Endothelial cell of umbilical vein (primary cell): ENCODE measurements at regions not wholly inside any gene's neighbourhood (a gene's known extent, or its start where the extent isn't known, plus 50 kb on each side); places are given as distances from the start of the nearest gene placed in this dataset.

Source experiments
- BruUV-seq: library from RNA; stranded (reverse); fragments of 400-500 nt; replicated peaks from 2 replicates; lab custom pipeline; 2021; lab: Mats Ljungman, UMichigan
- CTCF ChIA-PET: fragments of 300-600, 350-600 bp; sonication (Branson Sonifier 250); formaldehyde crosslinking; loops from one replicate; lab custom pipeline; 2021; ENCODE audit warnings: antibody characterized with exemption, inconsistent platforms; lab: Charles Lee
- POLR2A ChIA-PET: fragments of 300-600, 350-600 bp; sonication (Branson Sonifier 250); formaldehyde crosslinking; loops from one replicate; lab custom pipeline; 2021; ENCODE audit warnings: antibody characterized with exemption, inconsistent platforms; lab: Charles Lee
- DNase-seq: peaks from one replicate; pipeline ENCODE4 v3.0.0-alpha.2; 2011; ENCODE audit warnings: low read depth, low spot score
- FAIRE-seq: peaks from 2 replicates; lab custom pipeline; 2011; peaks lifted over from hg19 to GRCh38; lab: Jason Lieb, UNC
- H2AFZ ChIP-seq: 2 replicates; pipeline ENCODE4 v1.6.0; 2012; ENCODE audit warnings: low read depth, low read length, control low read depth, inconsistent platforms
- H3K27ac ChIP-seq: 2 replicates; pipeline ENCODE4 v1.5.1; 2011; ENCODE audit warnings: low read depth, mild to moderate bottlenecking, control low read depth, low read length, moderate library complexity; ENCODE audit not compliant: insufficient read depth
- H3K27me3 ChIP-seq, 2 experiments: 2 replicates each; pipeline versions ENCODE4 v1.6.0 to v1.6.1; 2011; ENCODE audit warnings: low read length in 2 of 2, mixed read lengths in 1 of 2; ENCODE audit not compliant: control insufficient read depth in 2 of 2, insufficient read depth in 2 of 2
- H3K36me3 ChIP-seq, 2 experiments: 2 replicates in 1 of 2; 3 replicates in 1 of 2; pipeline ENCODE4 v1.5.1; 2011; ENCODE audit warnings: low read length in 2 of 2, mild to moderate bottlenecking in 1 of 2, moderate library complexity in 1 of 2; ENCODE audit not compliant: control insufficient read depth in 2 of 2, insufficient read depth in 2 of 2; ENCODE audit errors: extremely low read depth in 1 of 2
- H3K4me1 ChIP-seq: 3 replicates; pipeline ENCODE4 v1.5.1; 2011; ENCODE audit warnings: mild to moderate bottlenecking, low read length; ENCODE audit not compliant: control insufficient read depth, insufficient read depth; ENCODE audit errors: extremely low read depth
- H3K4me2 ChIP-seq: 2 replicates; pipeline ENCODE4 v1.6.1; 2011; ENCODE audit warnings: low read length, control low read depth, mixed read lengths; ENCODE audit not compliant: insufficient read depth
- H3K4me3 ChIP-seq, 3 experiments: fragments of 200-600 bp in 1 of 3; sonication (generic), shearing (Covaris generic) in 1 of 3; replicated peaks in 1 of 3; 2 replicates each; pipeline ENCODE4 v1.5.1; 2011 to 2016; ENCODE audit warnings: control low read depth in 3 of 3, low read length in 3 of 3, mild to moderate bottlenecking in 2 of 3, inconsistent platforms in 1 of 3, low read depth in 1 of 3, moderate library complexity in 1 of 3; ENCODE audit not compliant: insufficient read depth in 1 of 3
- H3K79me2 ChIP-seq: 2 replicates; pipeline ENCODE4 v1.6.0; 2012; ENCODE audit warnings: low read length, inconsistent platforms; ENCODE audit not compliant: control insufficient read depth, insufficient read depth
- H3K9ac ChIP-seq: replicated peaks from 2 replicates; pipeline ENCODE3; 2011; ENCODE audit warnings: low read length, control low read depth; ENCODE audit not compliant: insufficient read depth; ENCODE audit errors: extremely low read depth
- H3K9me1 ChIP-seq: replicated peaks from 3 replicates; pipeline ENCODE4 v1.6.0; 2011; ENCODE audit warnings: mild to moderate bottlenecking, low read length; ENCODE audit not compliant: control insufficient read depth, insufficient read depth; ENCODE audit errors: extremely low read depth
- H3K9me3 ChIP-seq: replicated peaks from 2 replicates; pipeline ENCODE4 v1.5.1; 2012; ENCODE audit warnings: low read length, inconsistent platforms; ENCODE audit not compliant: control insufficient read depth, insufficient read depth
- H4K20me1 ChIP-seq: replicated peaks from 2 replicates; pipeline ENCODE3; 2011; ENCODE audit warnings: mild to moderate bottlenecking, low read length; ENCODE audit not compliant: control insufficient read depth, insufficient read depth; ENCODE audit errors: extremely low read depth
- EZH2 ChIP-seq: IDR thresholded peaks from 2 replicates; pipeline ENCODE4 v1.6.1; 2012; ENCODE audit warnings: borderline replicate concordance, low read depth, mild to moderate bottlenecking, moderate library complexity, low read length, inconsistent platforms; ENCODE audit not compliant: severe bottlenecking
- FOS ChIP-seq: IDR thresholded peaks from 2 replicates; pipeline ENCODE4 v1.6.1; 2011; ENCODE audit warnings: mild to moderate bottlenecking, low read length, moderate library complexity, borderline replicate concordance; ENCODE audit not compliant: insufficient read depth
- GATA2 ChIP-seq: IDR thresholded peaks from 2 replicates; pipeline ENCODE4 v1.7.0; 2011; ENCODE audit warnings: low read depth, mild to moderate bottlenecking, moderate library complexity, mixed read lengths, low read length; ENCODE audit not compliant: insufficient read length, insufficient read depth
- JUN ChIP-seq: IDR thresholded peaks from 2 replicates; pipeline ENCODE4 v1.6.1; 2011; ENCODE audit warnings: borderline replicate concordance, low read depth; ENCODE audit not compliant: insufficient read length, insufficient read depth
- MYC ChIP-seq: IDR thresholded peaks from one replicate; pipeline ENCODE4 v1.6.1; 2011; ENCODE audit warnings: mild to moderate bottlenecking, low read depth, low read length
- POLR2A ChIP-seq: IDR thresholded peaks from 2 replicates; pipeline ENCODE4 v1.6.1; 2012; ENCODE audit warnings: low read depth, mild to moderate bottlenecking, control low read depth, low read length
- POLR2AphosphoS5 ChIP-seq: IDR thresholded peaks from 2 replicates; pipeline ENCODE4 v1.6.1; 2012; ENCODE audit warnings: low read depth, mild to moderate bottlenecking, control low read depth, low read length, moderate library complexity; ENCODE audit not compliant: insufficient read depth
- dilution Hi-C: fragments of 300-500 bp; cut with MboI; formaldehyde crosslinking; loops from one replicate; pipeline ENCODE4 v1.15.0; 2019; ENCODE audit warnings: low sequenced_read_pairs; ENCODE audit not compliant: extremely low pct_ligation_motif_present
- intact Hi-C: fragments of 100-400 bp; cut with micrococcal nuclease; formaldehyde crosslinking; loops from one replicate; pipeline ENCODE4 v1.10.0; 2022
- TF ChIP-seq, protein P1 (sequence below): IDR thresholded peaks from 2 replicates; pipeline ENCODE4 v1.6.1; 2011; ENCODE audit not compliant: insufficient read depth, insufficient read length
- TF ChIP-seq, protein P2 (sequence below), 2 donors: IDR thresholded peaks; 1 replicate in 1 of 2; 2 replicates in 1 of 2; pipeline ENCODE4 v1.5.1; 2011; ENCODE audit warnings: low read length in 2 of 2, mild to moderate bottlenecking in 2 of 2, moderate library complexity in 2 of 2, control low read depth in 1 of 2, inconsistent platforms in 1 of 2, low read depth in 1 of 2; ENCODE audit not compliant: insufficient read depth in 1 of 2; ENCODE audit errors: extremely low read depth in 1 of 2

DNA sequence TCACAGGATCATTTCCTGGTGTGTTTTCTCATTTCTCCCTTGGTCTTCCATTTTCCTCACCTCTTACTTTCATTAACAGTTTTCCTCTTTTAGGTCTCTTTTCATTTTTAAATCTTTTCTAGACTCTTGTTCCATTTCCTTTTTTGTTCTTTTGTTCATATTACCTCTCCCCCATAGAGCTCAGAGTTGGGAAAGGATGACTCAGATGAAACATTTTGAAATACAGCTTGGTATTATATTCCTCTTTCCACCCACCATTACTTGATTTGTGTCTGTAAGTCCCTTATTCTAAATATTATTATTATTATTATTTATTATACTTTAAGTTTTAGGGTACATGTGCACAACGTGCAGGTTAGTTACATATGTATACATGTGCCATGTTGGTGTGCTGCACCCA is 153.1 kb downstream of the VGLL3 start:
- ChIA-PET CTCF (no interaction called here), POLR2A (no interaction called here)
- BruUV-seq: no TSS peak
- TF ChIP-seq, protein P1, sequence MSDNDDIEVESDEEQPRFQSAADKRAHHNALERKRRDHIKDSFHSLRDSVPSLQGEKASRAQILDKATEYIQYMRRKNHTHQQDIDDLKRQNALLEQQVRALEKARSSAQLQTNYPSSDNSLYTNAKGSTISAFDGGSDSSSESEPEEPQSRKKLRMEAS: no peak
- no peak for TF ChIP-seq EZH2
- TF ChIP-seq GATA2: no peak
- no peak for TF ChIP-seq FOS
- TF ChIP-seq, protein P2, sequence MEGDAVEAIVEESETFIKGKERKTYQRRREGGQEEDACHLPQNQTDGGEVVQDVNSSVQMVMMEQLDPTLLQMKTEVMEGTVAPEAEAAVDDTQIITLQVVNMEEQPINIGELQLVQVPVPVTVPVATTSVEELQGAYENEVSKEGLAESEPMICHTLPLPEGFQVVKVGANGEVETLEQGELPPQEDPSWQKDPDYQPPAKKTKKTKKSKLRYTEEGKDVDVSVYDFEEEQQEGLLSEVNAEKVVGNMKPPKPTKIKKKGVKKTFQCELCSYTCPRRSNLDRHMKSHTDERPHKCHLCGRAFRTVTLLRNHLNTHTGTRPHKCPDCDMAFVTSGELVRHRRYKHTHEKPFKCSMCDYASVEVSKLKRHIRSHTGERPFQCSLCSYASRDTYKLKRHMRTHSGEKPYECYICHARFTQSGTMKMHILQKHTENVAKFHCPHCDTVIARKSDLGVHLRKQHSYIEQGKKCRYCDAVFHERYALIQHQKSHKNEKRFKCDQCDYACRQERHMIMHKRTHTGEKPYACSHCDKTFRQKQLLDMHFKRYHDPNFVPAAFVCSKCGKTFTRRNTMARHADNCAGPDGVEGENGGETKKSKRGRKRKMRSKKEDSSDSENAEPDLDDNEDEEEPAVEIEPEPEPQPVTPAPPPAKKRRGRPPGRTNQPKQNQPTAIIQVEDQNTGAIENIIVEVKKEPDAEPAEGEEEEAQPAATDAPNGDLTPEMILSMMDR (IDR thresholded peaks at IDR 0.05; ENCODE audit: extremely low read depth in 1 of 2, insufficient read depth in 1 of 2, low read depth in 1 of 2, low read length in 2 of 2): no peak
- no peak for TF ChIP-seq POLR2A
- no peak for TF ChIP-seq POLR2AphosphoS5
- TF ChIP-seq MYC: no peak
- TF ChIP-seq JUN: no peak
- H3K79me2 ChIP-seq: no peaks in the 10 kb centered on the region
- no peaks in the 10 kb centered on the region for H4K20me1 ChIP-seq
- H3K4me3 ChIP-seq: no peak overlapping the region
- intact Hi-C loops (no loop called here), dilution Hi-C loops (no loop called here)
- DNase-seq (no peak), FAIRE-seq (no peak)
- no peaks in the 10 kb centered on the region for H3K9me1 ChIP-seq
- no peak overlapping the region for H3K4me2 ChIP-seq
- no peak overlapping the region for H3K9ac ChIP-seq
- no peaks in the 10 kb centered on the region for H3K4me1 ChIP-seq
- no peaks in the 10 kb centered on the region for H3K36me3 ChIP-seq
- no peak overlapping the region for H3K27ac ChIP-seq
- H3K27me3 ChIP-seq: no peaks in the 10 kb centered on the region
- H3K9me3 ChIP-seq: no peaks in the 10 kb centered on the region
- no peak overlapping the region for H2AFZ ChIP-seq
